ENCODE measurements at regions not wholly inside any gene's neighbourhood (a gene's known extent, or its start where the extent isn't known, plus 50 kb on each side); places are given as distances from the start of the nearest gene placed in this dataset.

- TF ChIP-seq CTCF (IDR thresholded peaks at IDR 0.05), result no peak
- no peak for TF ChIP-seq POLR2A (IDR thresholded peaks at IDR 0.05)
These were observed 382.6 kb upstream of the NR5A2 start for GRCh38 chr1:199644912-199645311.

All from thyroid gland (tissue), 4 donors.